Panc1 (cell line): ENCODE measurements at regions not wholly inside any gene's neighbourhood (a gene's known extent, or its start where the extent isn't known, plus 50 kb on each side); places are given as distances from the start of the nearest gene placed in this dataset.

Experiments
- ATAC-seq: fragments of 200-7000 bp; cut with Tn5 transposase; 2 replicates; pipeline ENCODE4 v1.9.1; 2020; ENCODE audit warnings: mild to moderate bottlenecking, moderate library complexity
- BruUV-seq: library from RNA; stranded (reverse); fragments of 400-500 nt; replicated peaks from 2 replicates; lab custom pipeline; 2021; lab: Mats Ljungman, UMichigan
- CTCF ChIA-PET: fragments of 300-600 bp; sonication (Branson Sonifier 250); formaldehyde crosslinking; loops from one replicate; lab custom pipeline; 2022; ENCODE audit warnings: antibody characterized with exemption; lab: Charles Lee
- POLR2A ChIA-PET: fragments of 300-600 bp; sonication (Branson Sonifier 250); formaldehyde crosslinking; loops from one replicate; lab custom pipeline; 2022; ENCODE audit warnings: antibody characterized with exemption; lab: Charles Lee
- DNase-seq: peaks from one replicate; pipeline ENCODE4 v3.0.0-alpha.2; 2010; ENCODE audit warnings: low read depth, low spot score
- H3K27ac ChIP-seq: 2 replicates; pipeline ENCODE4 v1.5.1; 2011; ENCODE audit warnings: mild to moderate bottlenecking, low read length, inconsistent platforms
- H3K27me3 ChIP-seq: fragments of 200-500 bp; sonication (Bioruptor generic); 2 replicates; pipeline ENCODE4 v1.6.0; 2014; ENCODE audit warnings: low read length, inconsistent platforms; ENCODE audit not compliant: control insufficient read depth, insufficient read depth
- H3K36me3 ChIP-seq: fragments of 200-500 bp; sonication (Bioruptor generic); 2 replicates; pipeline ENCODE4 v1.5.1; 2014; ENCODE audit warnings: inconsistent platforms, mild to moderate bottlenecking, low read length, moderate library complexity; ENCODE audit not compliant: control insufficient read depth, insufficient read depth
- H3K4me1 ChIP-seq: 2 replicates; pipeline ENCODE4 v1.5.1; 2011; ENCODE audit warnings: inconsistent platforms, mild to moderate bottlenecking, low read length, moderate library complexity; ENCODE audit not compliant: control insufficient read depth, insufficient read depth
- H3K4me3 ChIP-seq, 2 experiments: 2 replicates each; pipeline ENCODE4 v1.5.1; 2011 to 2012; ENCODE audit warnings: low read depth in 2 of 2, low read length in 2 of 2, mild to moderate bottlenecking in 2 of 2, inconsistent platforms in 1 of 2, moderate library complexity in 1 of 2
- H3K9me3 ChIP-seq: fragments of 200-500 bp; sonication (Bioruptor generic); 2 replicates; pipeline ENCODE4 v1.5.1; 2014; ENCODE audit warnings: low read depth, mild to moderate bottlenecking, inconsistent platforms, low read length, moderate library complexity; ENCODE audit not compliant: control insufficient read depth, insufficient read depth
- CTCF ChIP-seq: fragments of 450-650 bp; IDR thresholded peaks from 2 replicates; pipeline ENCODE4 v1.5.1; 2017; ENCODE audit warnings: mild to moderate bottlenecking
- POLR2AphosphoS5 ChIP-seq: IDR thresholded peaks from 2 replicates; pipeline ENCODE4 v1.6.1; 2012; ENCODE audit warnings: mild to moderate bottlenecking, low read depth, low read length, moderate library complexity
- REST ChIP-seq, 2 experiments: IDR thresholded peaks; 2 replicates each; pipeline ENCODE4 v1.6.1; 2011 to 2012; ENCODE audit warnings: low read depth in 2 of 2, control low read depth in 1 of 2, low read length in 1 of 2, mild to moderate bottlenecking in 1 of 2, moderate library complexity in 1 of 2; ENCODE audit not compliant: insufficient read depth in 1 of 2
- SIN3A ChIP-seq: IDR thresholded peaks from 2 replicates; pipeline ENCODE4 v1.6.1; 2012; ENCODE audit warnings: low read depth, mild to moderate bottlenecking, low read length, moderate library complexity, borderline replicate concordance; ENCODE audit not compliant: insufficient read depth
- TCF7L2 ChIP-seq: IDR thresholded peaks from 2 replicates; pipeline ENCODE4 v1.6.1; 2011; ENCODE audit warnings: mild to moderate bottlenecking, low read depth, low read length, inconsistent platforms
- in situ Hi-C: cut with HindIII; loops from 2 replicates; pipeline ENCODE4 v1.10.0; 2016; ENCODE audit warnings: low sequenced_read_pairs, low pct_unique_long_range_greater_than_20kb
- intact Hi-C: fragments of 100-400 bp; cut with micrococcal nuclease; formaldehyde crosslinking; loops from one replicate; pipeline ENCODE4 v1.10.0; 2022; ENCODE audit not compliant: unreplicated experiment

GRCh38 chr11:109173504-109173903 lies 248.5 kb upstream of the C11orf87 start:
- ATAC-seq (no peak), DNase-seq (no peak)
- Histone ChIP-seq H3K4me3 (no peak overlapping the region), H3K36me3 (no peaks in the 10 kb centered on the region), H3K27me3 (peaks cover 4% of the 10 kb centered on the region), H3K4me1 (no peaks in the 10 kb centered on the region), H3K27ac (no peak overlapping the region), H3K9me3 (no peaks in the 10 kb centered on the region)
- in situ Hi-C loops, result no loop called here
- POLR2A ChIA-PET, result no interaction called here
- no peak for TF ChIP-seq SIN3A
- TF ChIP-seq POLR2AphosphoS5, result no peak
- TF ChIP-seq CTCF, result no peak
- TF ChIP-seq TCF7L2, result no peak
- no peak for TF ChIP-seq REST (IDR thresholded peaks at IDR 0.05; ENCODE audit: insufficient read depth in 1 of 2, low read depth in 2 of 2, low read length in 1 of 2)
- CTCF ChIA-PET, result no interaction called here
- BruUV-seq, result no TSS peak
- intact Hi-C loops, result no loop called here

GRCh38 chr11:109184376-109184775 lies 237.6 kb upstream of the C11orf87 start:
- DNase-seq, result no peak
- ATAC-seq, result no peak
- POLR2A ChIA-PET, result no interaction called here
- intact Hi-C loops, result no loop called here
- no peak overlapping the region for H3K4me3 ChIP-seq
- no peaks in the 10 kb centered on the region for H3K27me3 ChIP-seq
- BruUV-seq, result no TSS peak
- in situ Hi-C loops, result no loop called here
- no peak overlapping the region for H3K27ac ChIP-seq
- no peaks in the 10 kb centered on the region for H3K36me3 ChIP-seq
- TF ChIP-seq SIN3A (no peak), TCF7L2 (no peak)
- H3K9me3 ChIP-seq, result no peaks in the 10 kb centered on the region
- CTCF ChIA-PET, result no interaction called here
- H3K4me1 ChIP-seq, result no peaks in the 10 kb centered on the region

GRCh38 chr11:109192864-109193263 lies 229.1 kb upstream of the C11orf87 start:
- BruUV-seq, result no TSS peak
- no peak overlapping the region for H3K27ac ChIP-seq
- ChIA-PET CTCF (no interaction called here), POLR2A (no interaction called here)
- H3K27me3 ChIP-seq, result no peaks in the 10 kb centered on the region
- H3K4me3 ChIP-seq, result no peak overlapping the region
- no peak for ATAC-seq
- no peaks in the 10 kb centered on the region for H3K4me1 ChIP-seq
- no peaks in the 10 kb centered on the region for H3K36me3 ChIP-seq
- in situ Hi-C loops (no loop called here), intact Hi-C loops (no loop called here)
- no peak for DNase-seq
- TF ChIP-seq CTCF (no peak), REST (IDR thresholded peaks at IDR 0.05; ENCODE audit: insufficient read depth in 1 of 2, low read depth in 2 of 2, low read length in 1 of 2) (no peak), SIN3A (no peak), TCF7L2 (no peak), POLR2AphosphoS5 (no peak)
- no peaks in the 10 kb centered on the region for H3K9me3 ChIP-seq
